ENCODE measurements at regions not wholly inside any gene's neighbourhood (a gene's known extent, or its start where the extent isn't known, plus 50 kb on each side); places are given as distances from the start of the nearest gene placed in this dataset.

- TF ChIP-seq CTCF (IDR thresholded peaks at IDR 0.05; ENCODE audit: low read length) (no peak), EZH2 (optimal IDR thresholded peaks at IDR 0.05; ENCODE audit: low read depth, low read length) (no peak)
These were observed 83.0 kb upstream of the WAC start for GRCh38 chr10:28449926-28450325.
